ENCODE measurements at regions not wholly inside any gene's neighbourhood (a gene's known extent, or its start where the extent isn't known, plus 50 kb on each side); places are given as distances from the start of the nearest gene placed in this dataset.
A peak's percentile ranks its signal among the peaks of the same experiment; 100 is the strongest.

DNA sequence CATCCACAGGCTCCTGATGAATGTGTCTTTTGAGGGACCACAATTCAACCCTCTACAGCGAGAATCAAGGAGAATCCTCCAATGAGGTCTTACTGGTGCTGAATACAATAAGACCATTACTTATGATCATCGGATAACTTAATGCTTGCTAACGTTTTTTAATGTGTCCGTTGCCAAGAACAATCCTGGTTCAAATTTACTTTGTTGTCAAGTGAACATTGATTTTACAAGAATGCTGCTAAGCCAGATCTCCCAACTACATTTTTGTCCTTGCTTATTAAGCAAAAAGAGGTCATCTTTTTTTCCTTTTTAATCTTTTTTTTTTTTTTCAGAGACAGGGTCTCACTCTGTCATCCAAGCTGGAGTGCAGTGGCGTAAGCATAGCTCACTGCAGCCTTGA lies 93.7 kb downstream of the THNSL2 start:
- Mint-ChIP-seq H3K4me1 (ENCODE audit: low read depth) (peaks cover 6% of the 10 kb centered on the region), H3K27me3 (ENCODE audit: low read depth) (peaks cover 16% of the 10 kb centered on the region), H3K36me3 (ENCODE audit: insufficient read depth in 2 of 2) (no peaks in the 10 kb centered on the region), H3K27ac (no peak overlapping the region), H3K4me3 (no peak overlapping the region), H3K9me3 (no peaks in the 10 kb centered on the region)
- DNase-seq (no peak), ATAC-seq (replicated peaks in 1 of 2) (no peak)

DNA sequence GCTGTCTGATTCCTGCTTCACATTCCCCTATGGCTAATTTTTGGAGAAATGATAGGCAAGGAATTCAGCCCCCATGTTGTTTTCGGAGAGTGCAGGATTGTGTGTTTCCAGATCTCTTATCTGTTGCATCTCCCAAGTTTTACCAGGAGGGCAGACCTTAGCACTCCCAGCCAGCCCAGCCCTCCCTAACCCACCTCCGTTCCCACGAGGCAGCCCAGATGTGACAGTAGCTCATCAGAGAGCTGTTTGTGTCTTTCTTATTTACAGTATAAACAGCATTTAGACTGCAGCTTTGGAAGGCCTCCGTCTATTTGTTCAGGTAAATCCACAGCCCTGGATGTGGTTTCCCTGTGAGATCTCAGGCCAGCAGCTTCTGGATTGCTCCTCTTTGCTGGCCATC lies 91.6 kb downstream of the THNSL2 start:
- Mint-ChIP-seq H3K36me3 (ENCODE audit: insufficient read depth in 2 of 2) (no peaks in the 10 kb centered on the region), H3K27me3 (ENCODE audit: low read depth) (peaks cover 16% of the 10 kb centered on the region)

DNA sequence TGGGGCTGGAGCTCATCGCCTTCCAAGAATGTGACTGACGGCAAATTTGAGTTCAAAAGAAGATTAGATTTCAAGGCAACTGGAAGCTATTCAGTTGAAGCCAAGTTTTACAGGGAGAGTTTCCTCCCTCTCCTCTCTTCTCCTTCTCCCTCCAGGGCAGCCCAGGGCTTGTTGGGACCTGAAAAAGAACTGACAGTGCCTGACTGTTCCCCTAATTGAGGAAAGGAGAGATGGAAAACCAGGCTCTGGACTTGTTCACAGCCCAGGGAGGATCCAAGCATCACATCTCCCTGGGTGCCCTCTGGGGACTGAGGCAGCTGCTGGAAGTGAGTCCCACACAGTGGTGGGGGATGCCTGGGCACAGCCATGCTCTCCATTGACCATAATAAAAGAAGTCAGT lies 88.1 kb downstream of the THNSL2 start:
- DNase-seq = no peak
- Mint-ChIP-seq H3K9me3 (peaks cover 0 to 1% of the 10 kb centered on the region in 2 donors), H3K27me3 (ENCODE audit: low read depth) (peaks cover 2% of the 10 kb centered on the region), H3K4me1 (ENCODE audit: low read depth) (no peaks in the 10 kb centered on the region), H3K27ac (no peak overlapping the region), H3K36me3 (ENCODE audit: insufficient read depth in 2 of 2) (no peaks in the 10 kb centered on the region), H3K4me3 (no peak overlapping the region)
- ATAC-seq (replicated peaks in 1 of 2) = no peak

More for the DNA sequence above, 91.6 kb downstream of the THNSL2 start:
- DNase-seq (no peak), ATAC-seq (replicated peaks in 1 of 2) (no peak)
- Mint-ChIP-seq H3K4me1 (ENCODE audit: low read depth) (peaks cover 6% of the 10 kb centered on the region), H3K4me3 (no peak overlapping the region), H3K27ac (no peak overlapping the region), H3K9me3 (no peaks in the 10 kb centered on the region)

DNA sequence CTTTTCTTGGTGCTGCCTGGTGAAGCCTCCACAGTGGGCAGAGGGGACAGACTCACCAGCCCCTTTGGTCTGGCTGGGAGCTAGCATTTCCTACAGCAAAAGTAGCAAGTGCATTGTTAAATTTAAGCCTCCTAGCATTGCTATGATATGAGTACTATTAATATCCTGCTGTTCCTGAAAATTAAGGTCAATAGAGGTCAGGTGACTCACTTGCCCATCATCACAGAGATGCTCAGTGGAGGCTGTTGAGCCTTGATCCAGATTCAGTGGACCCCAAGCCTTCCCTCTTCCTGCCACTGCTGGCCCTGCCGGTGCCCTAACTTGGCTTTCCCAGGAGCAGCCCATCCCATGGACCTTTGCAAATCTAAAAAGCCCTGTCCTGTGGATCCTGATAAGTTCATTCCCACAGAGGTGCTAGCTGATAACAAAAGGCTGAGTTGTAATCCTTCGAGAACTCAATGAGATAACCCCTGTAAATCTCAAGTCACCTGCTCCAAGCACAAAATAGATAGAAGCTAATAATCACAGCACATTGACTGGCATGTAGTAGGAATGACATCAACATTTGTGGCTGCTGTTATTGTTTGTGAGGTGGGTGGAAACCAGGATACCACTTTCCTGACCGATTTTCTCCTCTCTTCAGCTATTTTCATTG lies 84.4 kb downstream of the THNSL2 start:
- Mint-ChIP-seq H3K9me3 (peaks cover 0 to 1% of the 10 kb centered on the region in 2 donors), H3K27ac (no peak overlapping the region), H3K27me3 (ENCODE audit: low read depth) (no peaks in the 10 kb centered on the region), H3K4me3 (no peak overlapping the region), H3K4me1 (ENCODE audit: low read depth) (no peaks in the 10 kb centered on the region), H3K36me3 (ENCODE audit: insufficient read depth in 2 of 2) (no peaks in the 10 kb centered on the region)
- no peak for ATAC-seq (replicated peaks in 1 of 2)
- DNase-seq = no peak

DNA sequence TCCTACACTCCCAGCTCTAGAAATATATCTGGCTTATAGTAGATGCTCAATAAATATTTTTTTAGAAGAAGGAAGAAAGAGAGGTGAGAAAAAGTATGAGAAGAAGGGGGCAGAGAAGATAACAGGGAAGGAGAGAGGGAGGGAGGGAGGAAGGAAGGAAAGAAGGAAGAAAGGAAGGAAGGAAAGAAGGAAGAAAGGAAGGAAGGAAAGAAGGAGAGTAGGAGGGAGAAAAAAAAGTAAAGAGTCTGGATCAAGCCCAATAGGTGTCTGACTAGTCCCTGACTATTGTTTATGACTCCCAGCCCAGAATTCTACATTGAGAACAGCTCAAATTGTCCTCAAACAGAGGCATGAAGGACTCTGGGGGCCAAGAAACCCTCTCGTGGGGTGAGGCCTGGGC lies 83.9 kb downstream of the THNSL2 start:
- no peak for ATAC-seq (replicated peaks in 1 of 2)
- no peaks in the 10 kb centered on the region for H3K36me3 Mint-ChIP-seq (ENCODE audit: insufficient read depth in 2 of 2)
- H3K27me3 Mint-ChIP-seq (ENCODE audit: low read depth) = no peaks in the 10 kb centered on the region
- DNase-seq = no peak
- no peak overlapping the region for H3K27ac Mint-ChIP-seq
- H3K9me3 Mint-ChIP-seq = peaks cover 0 to 1% of the 10 kb centered on the region in 2 donors
- H3K4me1 Mint-ChIP-seq (ENCODE audit: low read depth) = no peaks in the 10 kb centered on the region
- H3K4me3 Mint-ChIP-seq = no peak overlapping the region

DNA sequence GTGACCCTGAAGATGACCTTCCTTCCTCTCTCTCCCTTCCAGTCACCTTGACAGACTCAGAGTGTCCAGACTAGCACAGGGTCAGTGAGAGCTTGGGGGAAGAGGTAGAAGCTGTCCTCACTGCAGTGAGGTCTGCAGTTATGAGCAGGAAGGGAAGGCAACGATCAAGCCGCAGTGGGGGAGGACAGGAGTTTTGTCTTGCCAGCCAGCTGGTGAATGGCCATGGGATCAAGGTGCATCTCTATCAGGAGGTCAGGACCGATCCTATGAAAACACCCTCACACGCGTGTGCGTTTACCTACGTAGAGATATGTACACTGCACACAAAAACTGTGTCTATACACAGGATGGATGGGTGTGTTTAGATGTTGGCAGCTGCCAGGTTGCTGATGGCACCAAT lies 83.2 kb downstream of the THNSL2 start:
- peaks cover 0 to 1% of the 10 kb centered on the region in 2 donors for H3K9me3 Mint-ChIP-seq
- H3K27me3 Mint-ChIP-seq (ENCODE audit: low read depth) = no peaks in the 10 kb centered on the region
- no peak for DNase-seq
- no peaks in the 10 kb centered on the region for H3K4me1 Mint-ChIP-seq (ENCODE audit: low read depth)
- H3K4me3 Mint-ChIP-seq = no peak overlapping the region
- H3K27ac Mint-ChIP-seq = no peak overlapping the region
- no peak for ATAC-seq (replicated peaks in 1 of 2)
- H3K36me3 Mint-ChIP-seq (ENCODE audit: insufficient read depth in 2 of 2) = no peaks in the 10 kb centered on the region

DNA sequence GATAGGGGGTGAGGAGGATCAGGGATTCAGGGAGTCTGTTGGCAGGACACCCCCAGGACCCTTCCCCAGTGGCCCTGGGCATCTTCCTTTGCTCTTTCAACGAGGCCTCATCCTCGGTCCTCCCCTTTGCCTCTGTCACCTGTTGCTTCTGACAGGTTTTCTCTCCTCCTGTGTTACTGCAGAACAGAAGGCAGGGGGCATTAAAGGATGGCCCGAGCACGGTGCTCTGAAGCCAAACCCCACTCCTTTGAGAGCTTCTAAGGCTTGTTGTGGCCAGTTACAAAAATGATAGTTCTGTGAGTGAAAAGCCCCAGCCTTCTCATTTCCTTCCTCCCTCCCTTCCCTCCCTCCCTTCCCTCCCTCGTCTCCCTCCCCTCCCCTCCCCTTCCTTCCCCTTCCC lies 82.5 kb downstream of the THNSL2 start:
- no peaks in the 10 kb centered on the region for H3K4me1 Mint-ChIP-seq (ENCODE audit: low read depth)
- H3K36me3 Mint-ChIP-seq (ENCODE audit: insufficient read depth in 2 of 2) = no peaks in the 10 kb centered on the region
- H3K27me3 Mint-ChIP-seq (ENCODE audit: low read depth) = peaks cover 7% of the 10 kb centered on the region
- no peak for ATAC-seq (replicated peaks in 1 of 2)
- H3K4me3 Mint-ChIP-seq = no peak overlapping the region
- DNase-seq = no peak
- H3K9me3 Mint-ChIP-seq = peaks cover 0 to 1% of the 10 kb centered on the region in 2 donors
- H3K27ac Mint-ChIP-seq = no peak overlapping the region

DNA sequence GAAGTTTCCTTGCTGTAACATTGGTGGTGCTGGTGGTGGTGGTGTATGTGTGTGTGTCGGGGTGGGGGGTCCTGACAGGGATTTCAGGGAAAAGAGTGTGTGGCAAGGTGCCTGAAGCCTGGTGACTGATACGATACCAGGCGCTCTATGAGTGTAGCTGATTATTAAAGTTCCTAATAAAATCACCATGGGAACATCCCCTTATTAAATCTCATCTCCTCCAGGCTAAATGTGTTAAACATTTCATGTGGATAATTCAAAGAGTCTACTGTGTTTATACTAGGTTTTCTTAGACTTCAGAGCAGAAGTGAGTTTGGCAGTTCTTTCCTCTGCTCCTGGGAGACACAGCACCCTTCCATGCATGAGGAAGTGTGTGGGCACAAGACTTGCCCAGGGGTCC lies 82.0 kb downstream of the THNSL2 start:
- Mint-ChIP-seq H3K9me3 (peaks cover 0 to 1% of the 10 kb centered on the region in 2 donors), H3K4me1 (ENCODE audit: low read depth) (no peaks in the 10 kb centered on the region), H3K27me3 (ENCODE audit: low read depth) (peaks cover 9% of the 10 kb centered on the region), H3K4me3 (no peak overlapping the region), H3K27ac (no peak overlapping the region), H3K36me3 (ENCODE audit: insufficient read depth in 2 of 2) (no peaks in the 10 kb centered on the region)
- ATAC-seq (replicated peaks in 1 of 2) (no peak), DNase-seq (no peak)

DNA sequence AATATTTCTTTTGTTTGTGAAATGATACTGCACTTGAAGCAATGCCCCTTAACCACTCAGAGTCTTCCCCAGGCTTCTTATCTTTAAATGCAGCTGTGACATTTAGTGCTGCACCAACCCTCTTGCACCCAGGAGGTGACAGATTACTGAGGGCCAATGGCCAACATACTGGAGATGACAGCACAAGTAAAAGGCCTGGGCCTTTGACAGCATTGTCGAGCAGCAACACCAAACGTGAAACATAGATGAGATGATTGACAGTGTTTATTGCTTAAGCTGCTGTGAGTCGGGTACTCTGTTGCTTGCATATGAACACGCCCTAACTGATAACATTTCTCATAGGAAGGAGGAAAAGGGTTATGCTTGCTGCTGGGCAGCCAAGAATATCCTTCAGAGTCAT lies 80.3 kb downstream of the THNSL2 start:
- H3K27ac Mint-ChIP-seq = no peak overlapping the region
- H3K4me1 Mint-ChIP-seq (ENCODE audit: low read depth) = no peaks in the 10 kb centered on the region
- peaks cover 0 to 2% of the 10 kb centered on the region in 2 donors for H3K9me3 Mint-ChIP-seq
- no peak overlapping the region for H3K4me3 Mint-ChIP-seq
- ATAC-seq (replicated peaks in 1 of 2) = no peak
- peaks cover 17% of the 10 kb centered on the region for H3K27me3 Mint-ChIP-seq (ENCODE audit: low read depth)
- no peak for DNase-seq
- no peaks in the 10 kb centered on the region for H3K36me3 Mint-ChIP-seq (ENCODE audit: insufficient read depth in 2 of 2)

DNA sequence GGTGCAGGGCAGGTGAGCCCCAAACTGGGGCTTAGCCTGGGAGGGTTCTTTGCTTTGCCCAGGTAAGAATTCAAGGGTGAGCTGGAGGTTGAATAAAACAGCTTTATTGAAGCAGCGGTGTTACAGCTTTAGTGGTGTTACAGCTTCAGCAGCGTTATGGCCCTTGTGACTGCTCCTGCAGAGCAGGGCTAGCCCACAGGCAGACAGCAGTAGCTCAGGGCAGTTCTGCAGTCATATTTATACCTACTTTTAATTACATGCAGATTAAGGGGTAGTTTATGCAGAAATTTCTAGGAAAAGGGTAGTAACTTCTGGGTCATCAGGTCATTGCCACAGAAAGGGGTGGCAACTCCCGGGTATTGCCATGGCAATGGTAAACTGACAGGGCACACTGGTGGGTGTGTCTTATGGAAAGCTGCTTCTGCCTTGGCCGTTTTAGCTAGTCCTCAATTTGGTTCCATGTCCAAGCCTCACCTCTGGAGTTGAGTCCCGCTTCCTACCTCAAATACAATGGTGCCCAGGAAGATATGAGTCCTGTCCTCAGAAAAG lies 78.2 kb downstream of the THNSL2 start:
- DNase-seq (no peak), ATAC-seq (replicated peaks in 1 of 2) (no peak)
- peaks cover 17% of the 10 kb centered on the region for H3K27me3 Mint-ChIP-seq (ENCODE audit: low read depth)
- peaks cover 0 to 6% of the 10 kb centered on the region in 2 donors for H3K9me3 Mint-ChIP-seq
- H3K27ac Mint-ChIP-seq = no peak overlapping the region
- no peaks in the 10 kb centered on the region for H3K4me1 Mint-ChIP-seq (ENCODE audit: low read depth)
- H3K36me3 Mint-ChIP-seq (ENCODE audit: insufficient read depth in 2 of 2) = no peaks in the 10 kb centered on the region
- H3K4me3 Mint-ChIP-seq = no peak overlapping the region

DNA sequence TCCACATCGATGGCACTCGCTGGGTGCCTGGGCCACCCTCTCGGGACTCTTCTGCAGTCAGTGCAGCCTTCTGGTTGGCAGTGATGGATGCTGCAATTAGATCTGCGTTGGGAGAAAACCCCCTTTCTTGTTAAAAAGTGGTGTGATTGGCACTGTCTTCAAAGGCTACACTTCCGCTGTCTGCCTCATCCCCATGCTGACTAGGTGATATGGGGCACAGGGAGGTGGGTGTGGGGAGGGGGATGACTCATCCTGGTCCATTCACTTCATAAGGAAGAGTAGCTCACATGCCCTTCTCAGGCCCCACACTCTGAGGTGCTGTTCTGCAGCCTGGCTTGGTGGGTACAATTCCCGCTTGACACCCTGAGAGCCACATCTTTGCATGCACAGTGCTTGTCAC lies 77.4 kb downstream of the THNSL2 start:
- ATAC-seq (replicated peaks in 1 of 2) (peak; percentile 44 to 63), DNase-seq (peak; percentile 4 to 5)
- H3K4me3 Mint-ChIP-seq = no peak overlapping the region
- peaks cover 17% of the 10 kb centered on the region for H3K27me3 Mint-ChIP-seq (ENCODE audit: low read depth)
- no peaks in the 10 kb centered on the region for H3K4me1 Mint-ChIP-seq (ENCODE audit: low read depth)
- H3K27ac Mint-ChIP-seq = no peak overlapping the region
- H3K9me3 Mint-ChIP-seq = peaks cover 2 to 8% of the 10 kb centered on the region in 2 donors
- no peaks in the 10 kb centered on the region for H3K36me3 Mint-ChIP-seq (ENCODE audit: insufficient read depth in 2 of 2)

DNA sequence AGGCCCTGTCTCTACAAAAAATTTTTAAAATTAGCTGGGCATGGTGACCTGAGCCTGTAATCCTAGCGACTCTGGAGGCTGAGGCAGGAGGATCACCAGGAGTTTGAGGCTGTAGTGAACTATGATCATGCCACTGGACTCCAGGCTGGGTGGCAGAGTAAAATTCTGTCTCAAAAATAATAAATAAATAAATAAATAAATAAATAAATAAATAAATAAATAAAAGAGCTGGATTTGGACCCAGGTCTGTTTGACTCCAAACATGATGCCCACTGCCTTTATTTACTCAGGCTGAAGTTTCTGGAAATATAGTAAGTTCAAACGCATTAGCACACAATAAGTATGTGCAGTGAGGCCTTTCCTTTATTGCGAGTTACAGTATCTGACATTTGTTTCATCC lies 75.0 kb downstream of the THNSL2 start:
- DNase-seq (no peak), ATAC-seq (replicated peaks in 1 of 2) (no peak)
- Mint-ChIP-seq H3K4me3 (no peak overlapping the region), H3K27ac (no peak overlapping the region), H3K9me3 (peaks cover 2 to 8% of the 10 kb centered on the region in 2 donors), H3K36me3 (ENCODE audit: insufficient read depth in 2 of 2) (no peaks in the 10 kb centered on the region), H3K27me3 (ENCODE audit: low read depth) (peaks cover 17% of the 10 kb centered on the region), H3K4me1 (ENCODE audit: low read depth) (no peaks in the 10 kb centered on the region)

DNA sequence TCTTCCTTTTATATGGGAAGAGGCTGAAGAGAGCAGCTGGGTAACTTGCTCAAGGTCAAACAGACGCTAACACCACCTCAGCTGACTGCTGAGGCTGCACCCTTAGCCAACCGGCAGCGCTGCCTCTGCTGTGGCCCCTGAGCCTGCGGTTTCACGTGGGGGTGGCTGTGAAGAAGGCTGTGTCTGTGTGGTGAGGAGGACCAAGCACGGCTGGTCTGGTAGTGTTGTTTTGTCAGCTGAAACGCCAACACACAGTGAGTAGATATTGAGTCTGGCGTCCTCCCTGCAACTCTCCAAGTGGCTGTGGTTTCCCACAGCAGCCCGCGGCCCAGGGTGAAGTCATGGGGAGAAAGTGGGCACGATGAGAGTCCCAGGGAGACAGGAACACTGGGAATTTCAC lies 69.6 kb downstream of the THNSL2 start:
- H3K36me3 Mint-ChIP-seq (ENCODE audit: insufficient read depth in 2 of 2) = no peaks in the 10 kb centered on the region
- H3K4me1 Mint-ChIP-seq (ENCODE audit: low read depth) = no peaks in the 10 kb centered on the region
- H3K27me3 Mint-ChIP-seq (ENCODE audit: low read depth) = no peaks in the 10 kb centered on the region
- H3K9me3 Mint-ChIP-seq = peaks cover 2 to 5% of the 10 kb centered on the region in 2 donors
- DNase-seq (peak in 1 of 2 donors; percentile 0), ATAC-seq (replicated peaks in 1 of 2) (peak in 1 of 2 donors; percentile 61)
- no peak overlapping the region for H3K27ac Mint-ChIP-seq
- H3K4me3 Mint-ChIP-seq = no peak overlapping the region

DNA sequence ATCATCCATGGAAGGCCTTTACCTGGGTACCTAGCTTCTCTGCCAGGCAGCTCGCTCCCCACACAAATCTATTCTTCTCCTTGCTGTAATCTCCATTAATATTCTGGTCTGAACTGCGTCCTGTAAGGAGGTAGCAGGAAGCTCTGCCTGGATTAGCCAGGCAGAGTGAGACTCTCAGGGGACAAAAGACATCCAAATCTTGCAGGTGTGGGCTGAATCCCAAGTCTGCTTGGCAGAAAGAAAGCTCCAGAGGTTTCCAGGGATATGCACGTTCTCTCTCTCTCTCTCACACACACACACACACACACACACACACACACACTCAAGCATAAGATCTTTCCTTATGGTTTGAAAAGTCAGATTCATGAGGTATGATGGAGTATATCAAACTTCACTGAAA lies 66.5 kb downstream of the THNSL2 start:
- Mint-ChIP-seq H3K4me1 (ENCODE audit: low read depth) (no peaks in the 10 kb centered on the region), H3K4me3 (no peak overlapping the region), H3K27me3 (ENCODE audit: low read depth) (peaks cover 10% of the 10 kb centered on the region), H3K36me3 (ENCODE audit: insufficient read depth in 2 of 2) (no peaks in the 10 kb centered on the region), H3K9me3 (no peaks in the 10 kb centered on the region), H3K27ac (no peak overlapping the region)
- no peak for DNase-seq
- no peak for ATAC-seq (replicated peaks in 1 of 2)
